ENCODE measurements at regions not wholly inside any gene's neighbourhood (a gene's known extent, or its start where the extent isn't known, plus 50 kb on each side); places are given as distances from the start of the nearest gene placed in this dataset.

DNA sequence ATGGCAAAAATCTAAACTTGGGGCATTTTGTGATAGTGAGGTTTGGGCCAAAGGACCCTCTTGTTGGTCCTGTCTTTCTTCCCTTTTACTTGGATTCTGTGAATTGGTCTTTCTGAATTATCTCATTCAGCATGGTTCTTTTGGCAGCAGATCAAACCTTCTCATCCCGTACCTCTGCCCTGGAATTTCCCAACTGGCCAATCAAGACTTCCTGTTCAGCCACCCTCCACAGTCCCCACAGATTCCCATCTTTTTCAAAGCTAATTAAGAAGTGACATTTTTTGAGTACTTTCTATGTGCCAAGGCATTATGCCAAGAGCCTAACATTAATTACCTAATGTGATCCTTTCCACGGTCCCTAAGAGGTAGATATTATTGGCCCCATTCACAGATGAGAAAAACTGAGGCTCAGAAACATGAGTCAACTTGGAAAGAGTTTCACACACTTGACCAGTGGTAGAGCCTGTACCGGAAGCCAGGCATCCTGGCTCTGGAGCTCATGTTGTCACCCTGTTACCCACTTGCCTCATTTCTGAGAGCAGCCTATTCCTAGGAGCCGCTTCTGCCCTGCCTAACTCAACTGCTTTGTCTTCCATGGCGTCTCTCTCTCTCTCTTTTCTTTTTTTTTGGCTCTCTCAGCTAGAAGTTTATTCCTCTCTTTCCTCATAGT lies 135.9 kb downstream of the C12orf75 start:
- no peaks in the 10 kb centered on the region for H3K9me3 ChIP-seq
- H3K4me1 ChIP-seq (ENCODE audit: insufficient read depth): no peaks in the 10 kb centered on the region
- 68 to 76% (median 73%) methylated on average over 5 of the region's 5 CpGs for WGBS, 3 donors
- no peak overlapping the region for H3K4me3 ChIP-seq
- no peak for DNase-seq
- H3K27ac ChIP-seq: no peak overlapping the region
- TF ChIP-seq, protein P1, sequence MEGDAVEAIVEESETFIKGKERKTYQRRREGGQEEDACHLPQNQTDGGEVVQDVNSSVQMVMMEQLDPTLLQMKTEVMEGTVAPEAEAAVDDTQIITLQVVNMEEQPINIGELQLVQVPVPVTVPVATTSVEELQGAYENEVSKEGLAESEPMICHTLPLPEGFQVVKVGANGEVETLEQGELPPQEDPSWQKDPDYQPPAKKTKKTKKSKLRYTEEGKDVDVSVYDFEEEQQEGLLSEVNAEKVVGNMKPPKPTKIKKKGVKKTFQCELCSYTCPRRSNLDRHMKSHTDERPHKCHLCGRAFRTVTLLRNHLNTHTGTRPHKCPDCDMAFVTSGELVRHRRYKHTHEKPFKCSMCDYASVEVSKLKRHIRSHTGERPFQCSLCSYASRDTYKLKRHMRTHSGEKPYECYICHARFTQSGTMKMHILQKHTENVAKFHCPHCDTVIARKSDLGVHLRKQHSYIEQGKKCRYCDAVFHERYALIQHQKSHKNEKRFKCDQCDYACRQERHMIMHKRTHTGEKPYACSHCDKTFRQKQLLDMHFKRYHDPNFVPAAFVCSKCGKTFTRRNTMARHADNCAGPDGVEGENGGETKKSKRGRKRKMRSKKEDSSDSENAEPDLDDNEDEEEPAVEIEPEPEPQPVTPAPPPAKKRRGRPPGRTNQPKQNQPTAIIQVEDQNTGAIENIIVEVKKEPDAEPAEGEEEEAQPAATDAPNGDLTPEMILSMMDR (IDR thresholded peaks at IDR 0.05): no peak
- TF ChIP-seq EP300 (IDR thresholded peaks at IDR 0.05): no peak
- no peak for TF ChIP-seq POLR2A (IDR thresholded peaks at IDR 0.05)
- H3K36me3 ChIP-seq: no peaks in the 10 kb centered on the region
- H3K27me3 ChIP-seq: no peaks in the 10 kb centered on the region
- intact Hi-C loops (cut with DNase I): no loop called here

DNA sequence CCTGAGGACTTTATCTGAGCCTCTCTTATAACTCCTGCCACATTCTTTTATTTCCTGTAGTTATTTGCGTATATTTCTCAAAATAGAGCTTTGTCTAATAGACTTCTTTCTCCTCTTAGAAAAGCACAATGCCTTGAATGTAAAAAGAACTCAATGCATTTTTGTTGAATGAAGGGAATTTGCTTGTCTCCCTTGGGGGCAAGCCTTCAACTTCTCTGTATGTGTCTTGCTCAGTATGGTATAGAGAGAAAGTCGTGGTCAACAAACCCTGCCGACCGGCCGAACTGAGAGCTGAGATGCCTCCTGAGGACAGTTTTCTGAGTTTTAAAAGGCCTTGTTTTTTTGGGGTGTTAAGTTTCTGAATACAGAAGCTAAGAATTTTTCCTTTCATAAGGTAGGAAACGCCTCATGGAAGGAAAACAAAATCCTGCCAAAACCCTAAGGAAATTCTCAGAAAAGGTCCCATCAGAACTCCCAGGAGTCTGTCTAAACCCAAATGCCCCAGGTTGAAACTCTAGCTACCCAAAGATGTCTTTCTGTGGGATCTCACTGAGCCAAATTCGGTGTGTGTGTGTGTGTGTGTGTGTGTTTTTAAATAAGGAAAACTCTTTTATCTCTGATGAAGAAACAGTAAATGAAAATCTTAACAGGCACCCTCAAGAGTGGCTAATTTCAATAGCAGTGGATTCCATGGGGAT lies 136.6 kb downstream of the C12orf75 start:
- Histone ChIP-seq H3K4me3 (no peak overlapping the region), H3K27me3 (no peaks in the 10 kb centered on the region), H3K4me1 (ENCODE audit: insufficient read depth) (no peaks in the 10 kb centered on the region), H3K9me3 (no peaks in the 10 kb centered on the region), H3K36me3 (no peaks in the 10 kb centered on the region), H3K27ac (no peak overlapping the region)
- WGBS, 3 donors: 69 to 82% (median 73%) methylated on average over 7 of the region's 7 CpGs
- intact Hi-C loops (cut with DNase I): no loop called here
- DNase-seq: no peak
- TF ChIP-seq EP300 (IDR thresholded peaks at IDR 0.05) (no peak), POLR2A (IDR thresholded peaks at IDR 0.05) (no peak)
- TF ChIP-seq, protein P1 (IDR thresholded peaks at IDR 0.05): no peak

DNA sequence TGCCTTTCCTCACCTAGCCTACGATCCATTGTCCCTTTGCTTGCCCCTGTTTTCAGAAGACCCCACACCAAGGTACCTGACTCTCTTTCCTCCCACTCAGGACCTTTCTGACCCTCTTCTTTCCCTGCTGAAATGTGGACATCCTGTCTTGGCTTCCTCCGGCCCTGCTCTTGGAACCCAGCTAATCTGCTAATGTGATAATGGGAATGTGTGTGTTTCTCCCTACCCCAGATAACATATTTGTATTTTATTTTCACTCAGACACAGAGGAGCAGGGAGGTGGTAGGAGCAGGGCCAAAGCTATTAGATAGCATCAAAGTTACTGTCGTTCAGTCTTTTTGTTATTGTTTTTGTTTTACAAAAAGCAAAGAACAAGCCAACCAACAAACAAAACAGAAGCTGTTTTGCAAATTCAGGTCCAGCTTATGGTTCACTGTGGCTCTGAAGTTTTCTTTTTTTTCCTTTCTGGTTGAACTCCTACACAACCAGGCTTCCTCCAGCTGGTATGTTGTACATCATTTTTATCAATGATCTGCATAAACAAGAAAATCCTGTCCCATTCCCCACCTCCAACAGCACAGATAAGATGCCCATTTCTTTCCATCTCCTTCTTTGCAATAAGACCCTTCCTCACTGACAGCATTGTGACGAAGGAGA lies 137.3 kb downstream of the C12orf75 start:
- no peaks in the 10 kb centered on the region for H3K27me3 ChIP-seq
- H3K36me3 ChIP-seq: no peaks in the 10 kb centered on the region
- no peak for DNase-seq
- no peaks in the 10 kb centered on the region for H3K4me1 ChIP-seq (ENCODE audit: insufficient read depth)
- H3K27ac ChIP-seq: no peak overlapping the region
- H3K4me3 ChIP-seq: no peak overlapping the region
- WGBS, 3 donors: 36 to 52% (median 43%) methylated on average over 4 of the region's 4 CpGs
- intact Hi-C loops (cut with DNase I): no loop called here
- no peaks in the 10 kb centered on the region for H3K9me3 ChIP-seq
- TF ChIP-seq, protein P1 (IDR thresholded peaks at IDR 0.05): no peak
- TF ChIP-seq POLR2A (IDR thresholded peaks at IDR 0.05) (no peak), EP300 (IDR thresholded peaks at IDR 0.05) (no peak)

DNA sequence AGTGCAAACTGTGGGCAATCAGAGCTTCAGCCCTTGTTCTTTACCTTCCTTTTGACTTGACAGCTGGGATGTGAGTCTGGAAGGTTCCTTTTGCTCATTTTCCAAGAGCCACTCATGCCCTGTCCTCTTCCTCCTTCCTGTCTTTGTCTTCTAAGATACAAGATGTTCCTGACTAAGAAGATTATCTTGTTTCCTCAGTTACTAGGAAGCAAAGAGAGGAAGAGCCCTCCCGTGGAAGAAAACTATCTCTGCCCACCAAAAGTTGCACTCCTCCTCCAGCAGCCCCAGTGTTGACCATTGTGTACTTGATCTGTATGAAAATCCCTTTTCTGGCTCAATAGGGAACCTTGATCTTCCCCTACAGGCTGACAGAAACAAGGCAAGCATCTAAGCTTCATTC lies 138.0 kb downstream of the C12orf75 start:
- intact Hi-C loops (cut with DNase I): no loop called here
- H3K27ac ChIP-seq: no peak overlapping the region
- TF ChIP-seq, protein P1 (IDR thresholded peaks at IDR 0.05): no peak
- TF ChIP-seq POLR2A (IDR thresholded peaks at IDR 0.05): no peak
- WGBS, 3 donors: 32 to 44% (median 34%) methylated on average over 1 of the region's 1 CpG
- no peaks in the 10 kb centered on the region for H3K4me1 ChIP-seq (ENCODE audit: insufficient read depth)
- H3K4me3 ChIP-seq: no peak overlapping the region
- DNase-seq: no peak
- H3K9me3 ChIP-seq: no peaks in the 10 kb centered on the region
- no peaks in the 10 kb centered on the region for H3K36me3 ChIP-seq
- H3K27me3 ChIP-seq: no peaks in the 10 kb centered on the region

Measured in ovary (tissue), 7 donors.